PC-9 (cell line): ENCODE measurements at regions not wholly inside any gene's neighbourhood (a gene's known extent, or its start where the extent isn't known, plus 50 kb on each side); places are given as distances from the start of the nearest gene placed in this dataset.
"Not testable (repeated sequence)": the region's sequence is repeated elsewhere in the genome, so short reads cannot be mapped to it uniquely, and the experiment has no call there.

Experiments used
- BruUV-seq: library from RNA; stranded (reverse); fragments of 400-500 nt; replicated peaks from 2 replicates; lab custom pipeline; 2021; lab: Mats Ljungman, UMichigan
- CTCF ChIA-PET: fragments of 300-600 bp; sonication (Branson Sonifier 250); formaldehyde crosslinking; loops from one replicate; lab custom pipeline; 2022; ENCODE audit warnings: antibody characterized with exemption; lab: Charles Lee
- POLR2A ChIA-PET: fragments of 300-600 bp; sonication (Branson Sonifier 250); formaldehyde crosslinking; loops from one replicate; lab custom pipeline; 2022; ENCODE audit warnings: antibody characterized with exemption; ENCODE audit not compliant: unreplicated experiment; lab: Charles Lee
- DNase-seq, 2 experiments: peaks; one replicate each; pipeline versions ENCODE4 v3.0.0 to v3.0.0-alpha.2; 2015 to 2022; ENCODE audit warnings: mixed read lengths in 1 of 2
- H2AFZ ChIP-seq: fragments of 200-600 bp; sonication (generic); 2 replicates; pipeline ENCODE4 v1.8.1; 2017; ENCODE audit warnings: antibody characterized with exemption
- H3F3A ChIP-seq: fragments of 200-600 bp; sonication (generic); 2 replicates; pipeline ENCODE4 v1.8.1; 2017; ENCODE audit warnings: antibody characterized with exemption, mild to moderate bottlenecking, low read depth; ENCODE audit not compliant: insufficient read depth
- H3K27ac ChIP-seq: fragments of 200-600 bp; sonication (generic); 2 replicates; pipeline ENCODE4 v1.6.1; 2016; ENCODE audit warnings: mixed run types
- H3K27me3 ChIP-seq: fragments of 200-600 bp; sonication (generic); 2 replicates; pipeline ENCODE4 v1.6.1; 2016; ENCODE audit warnings: low read depth, mixed run types; ENCODE audit not compliant: insufficient read depth
- H3K36me3 ChIP-seq: fragments of 200-600 bp; sonication (generic); 2 replicates; pipeline ENCODE4 v1.6.1; 2016; ENCODE audit warnings: low read depth, mixed run types
- H3K4me1 ChIP-seq: fragments of 200-600 bp; sonication (generic); replicated peaks from 2 replicates; pipeline ENCODE4 v1.6.1; 2016; ENCODE audit warnings: mixed run types; ENCODE audit not compliant: insufficient read depth
- H3K4me2 ChIP-seq: fragments of 200-600 bp; sonication (generic); 2 replicates; pipeline ENCODE4 v1.6.1; 2017; ENCODE audit warnings: mixed run types
- H3K4me3 ChIP-seq: fragments of 200-600 bp; sonication (generic); 2 replicates; pipeline ENCODE4 v1.6.1; 2016; ENCODE audit warnings: mixed run types
- H3K79me2 ChIP-seq: fragments of 200-600 bp; sonication (generic); 2 replicates; pipeline ENCODE4 v1.6.1; 2017; ENCODE audit warnings: low read depth, mixed run types
- H3K9me2 ChIP-seq: fragments of 200-600 bp; sonication (generic); 2 replicates; pipeline ENCODE4 v1.8.1; 2017; ENCODE audit warnings: mild to moderate bottlenecking; ENCODE audit not compliant: insufficient read depth
- H3K9me3 ChIP-seq: fragments of 200-600 bp; sonication (generic); 2 replicates; pipeline ENCODE4 v1.8.1; 2016; ENCODE audit warnings: low read depth; ENCODE audit not compliant: insufficient read depth
- H4K20me1 ChIP-seq: fragments of 200-600 bp; sonication (generic); 2 replicates; pipeline ENCODE4 v1.8.1; 2017; ENCODE audit not compliant: insufficient read depth
- CTCF ChIP-seq: fragments of 200-600 bp; sonication (generic); conservative IDR thresholded peaks from 2 replicates; pipeline ENCODE4 v1.6.1; 2017; ENCODE audit warnings: mixed run types, antibody characterized with exemption, mild to moderate bottlenecking, moderate library complexity
- EZH2 ChIP-seq: fragments of 200-600 bp; sonication (generic); IDR thresholded peaks from 2 replicates; pipeline ENCODE4 v1.8.0; 2017; ENCODE audit warnings: antibody characterized with exemption, low read depth
- intact Hi-C: fragments of 100-400 bp; cut with micrococcal nuclease; formaldehyde crosslinking; loops from one replicate; pipeline ENCODE4 v1.10.0; 2022; ENCODE audit not compliant: unreplicated experiment

- Histone ChIP-seq H3K9me2 (no peaks in the 10 kb centered on the region), H3K4me3 (no peak overlapping the region), H3K27ac (no peak overlapping the region), H4K20me1 (no peaks in the 10 kb centered on the region), H3K9me3 (no peaks in the 10 kb centered on the region), H3K27me3 (no peaks in the 10 kb centered on the region), H3K4me2 (no peak overlapping the region), H3F3A (no peaks in the 10 kb centered on the region), H2AFZ (no peak overlapping the region), H3K4me1 (no peaks in the 10 kb centered on the region), H3K79me2 (no peaks in the 10 kb centered on the region), H3K36me3 (no peaks in the 10 kb centered on the region)
- DNase-seq, result no peak
- ChIA-PET POLR2A (no interaction called here), CTCF (no interaction called here)
- BruUV-seq, result no TSS peak
- intact Hi-C loops, result no loop called here
- TF ChIP-seq CTCF (no peak), EZH2 (no peak)
These were observed 209.6 kb downstream of the SH3BGRL start for GRCh38 chrX:81411517-81411916.

- no peaks in the 10 kb centered on the region for H3K9me3 ChIP-seq
- H3K4me2 ChIP-seq, result no peak overlapping the region
- intact Hi-C loops, result no loop called here
- no peak for DNase-seq
- H2AFZ ChIP-seq, result no peak overlapping the region
- no peak overlapping the region for H3K4me3 ChIP-seq
- H3K27ac ChIP-seq, result no peak overlapping the region
- no peaks in the 10 kb centered on the region for H3K27me3 ChIP-seq
- no peaks in the 10 kb centered on the region for H3F3A ChIP-seq
- no peaks in the 10 kb centered on the region for H3K36me3 ChIP-seq
- no peaks in the 10 kb centered on the region for H3K4me1 ChIP-seq
- CTCF ChIA-PET, result no interaction called here
- no peaks in the 10 kb centered on the region for H4K20me1 ChIP-seq
- TF ChIP-seq EZH2 (no peak), CTCF (no peak)
- H3K9me2 ChIP-seq, result no peaks in the 10 kb centered on the region
- POLR2A ChIA-PET, result no interaction called here
- no TSS peak for BruUV-seq
- H3K79me2 ChIP-seq, result no peaks in the 10 kb centered on the region
These were observed 210.5 kb downstream of the SH3BGRL start for GRCh38 chrX:81412428-81412827.

DNA sequence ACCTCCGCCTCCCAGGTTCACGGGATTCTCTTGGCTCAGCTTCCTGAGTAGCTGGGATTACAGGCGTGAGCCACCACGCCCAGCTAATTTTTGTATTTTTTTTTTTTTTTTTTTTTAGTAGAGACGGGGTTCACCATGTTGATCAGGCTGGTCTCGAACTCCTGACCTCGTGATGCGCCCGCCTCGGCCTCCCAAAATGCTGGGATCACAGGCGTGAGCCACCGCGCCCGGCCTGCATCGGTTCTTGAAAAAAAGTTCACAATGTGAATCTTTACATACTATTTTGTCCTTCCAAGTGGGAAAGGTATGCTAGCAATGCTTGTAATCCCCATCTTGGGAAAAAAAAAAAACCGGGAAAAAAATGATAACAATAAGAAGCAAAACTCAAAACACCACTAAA lies 211.0 kb downstream of the SH3BGRL start:
- H3K4me1 ChIP-seq, BruUV-seq, H2AFZ ChIP-seq, CTCF ChIA-PET, DNase-seq, H3K79me2 ChIP-seq, H3K4me2 ChIP-seq, H3K4me3 ChIP-seq, H3K36me3 ChIP-seq, POLR2A ChIA-PET, H3F3A ChIP-seq, H3K27me3 ChIP-seq, H3K27ac ChIP-seq, intact Hi-C loops, H4K20me1 ChIP-seq, H3K9me3 ChIP-seq, H3K9me2 ChIP-seq: not testable (repeated sequence)

DNA sequence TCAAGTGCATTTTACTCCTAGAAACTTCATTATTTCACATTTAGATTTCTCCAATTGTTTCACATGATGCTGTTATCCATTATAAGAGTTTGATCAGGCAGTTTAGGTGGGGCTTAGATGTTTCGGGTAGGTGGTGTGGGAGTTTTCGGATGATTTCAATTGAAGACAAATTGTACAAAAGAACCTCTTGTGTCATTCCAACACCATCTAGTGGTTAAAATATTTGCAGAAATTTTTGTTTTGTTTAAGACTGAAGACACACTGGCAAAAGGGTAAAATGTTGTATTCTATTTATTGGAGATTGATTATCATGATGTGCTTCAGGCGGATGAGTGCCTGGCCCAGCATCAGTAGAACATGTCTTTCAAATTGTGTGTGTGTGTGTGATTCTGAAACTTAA lies 212.7 kb downstream of the SH3BGRL start:
- Histone ChIP-seq H3K9me2 (no peaks in the 10 kb centered on the region), H3K36me3 (no peaks in the 10 kb centered on the region), H2AFZ (no peak overlapping the region), H3K4me2 (no peak overlapping the region), H3K4me1 (no peaks in the 10 kb centered on the region), H3K79me2 (no peaks in the 10 kb centered on the region), H3F3A (no peaks in the 10 kb centered on the region), H3K27ac (no peak overlapping the region), H4K20me1 (no peaks in the 10 kb centered on the region), H3K4me3 (no peak overlapping the region), H3K9me3 (no peaks in the 10 kb centered on the region), H3K27me3 (no peaks in the 10 kb centered on the region)
- ChIA-PET CTCF (no interaction called here), POLR2A (no interaction called here)
- intact Hi-C loops, result no loop called here
- TF ChIP-seq EZH2 (no peak), CTCF (0 out of 2 replicates have a peak, but pooled peaks have one; percentile 16)
- no TSS peak for BruUV-seq
- DNase-seq, result no peak
